IgD-negative memory B cell (primary cell): ENCODE measurements at regions not wholly inside any gene's neighbourhood (a gene's known extent, or its start where the extent isn't known, plus 50 kb on each side); places are given as distances from the start of the nearest gene placed in this dataset.

Experiments used
- H3K27ac Mint-ChIP-seq, 3 donors: one replicate each; pipeline ENCODE4 v1.8.0; 2020 to 2022; ENCODE audit warnings: mild to moderate bottlenecking in 3 of 3, mixed read lengths in 3 of 3, moderate library complexity in 1 of 3
- H3K27me3 Mint-ChIP-seq: one replicate; pipeline ENCODE4 v1.8.0; 2021; ENCODE audit warnings: mixed read lengths
- H3K36me3 Mint-ChIP-seq: one replicate; pipeline ENCODE4 v1.8.0; 2020; ENCODE audit warnings: mild to moderate bottlenecking, mixed read lengths
- H3K4me1 Mint-ChIP-seq, 3 donors: one replicate each; pipeline ENCODE4 v1.8.0; 2020 to 2022; ENCODE audit warnings: mixed read lengths in 3 of 3, mild to moderate bottlenecking in 1 of 3
- H3K4me3 Mint-ChIP-seq, 4 donors: one replicate each; pipeline ENCODE4 v1.8.0; 2020 to 2022; ENCODE audit warnings: mild to moderate bottlenecking in 4 of 4, mixed read lengths in 4 of 4, moderate library complexity in 3 of 4
- H3K9me3 Mint-ChIP-seq, 3 donors: one replicate each; pipeline ENCODE4 v1.8.0; 2020 to 2021; ENCODE audit warnings: mixed read lengths in 3 of 3, mild to moderate bottlenecking in 1 of 3

- Mint-ChIP-seq H3K27ac (no peak overlapping the region), H3K9me3 (peaks cover 4 to 9% (median 4%) of the 10 kb centered on the region in 3 donors), H3K4me1 (no peaks in the 10 kb centered on the region), H3K27me3 (peaks cover 2% of the 10 kb centered on the region), H3K36me3 (peaks cover 2% of the 10 kb centered on the region), H3K4me3 (no peak overlapping the region)
Observed at GRCh38 chr4:13182133-13182532, 302.0 kb downstream of the RAB28 start.

GRCh38 chr4:13181681-13182080 is 302.5 kb downstream of the RAB28 start:
- Mint-ChIP-seq H3K4me1 (no peaks in the 10 kb centered on the region), H3K4me3 (no peak overlapping the region), H3K27ac (no peak overlapping the region), H3K27me3 (peaks cover 2% of the 10 kb centered on the region), H3K36me3 (peaks cover 2% of the 10 kb centered on the region), H3K9me3 (peaks cover 2 to 8% (median 4%) of the 10 kb centered on the region in 3 donors)

- peaks cover 0 to 2% (median under 1%) of the 10 kb centered on the region in 3 donors for H3K4me1 Mint-ChIP-seq
- H3K27me3 Mint-ChIP-seq, result peaks cover 2% of the 10 kb centered on the region
- peaks cover 2% of the 10 kb centered on the region for H3K36me3 Mint-ChIP-seq
- peak overlapping the region in 1 of 3 donors; percentile 15 for H3K27ac Mint-ChIP-seq
- H3K4me3 Mint-ChIP-seq, result no peak overlapping the region
- H3K9me3 Mint-ChIP-seq, result peaks cover 0 to 4% (median 2%) of the 10 kb centered on the region in 3 donors
Observed at GRCh38 chr4:13180701-13181100, 303.4 kb downstream of the RAB28 start.

- Mint-ChIP-seq H3K9me3 (no peaks in the 10 kb centered on the region), H3K27me3 (peaks cover 2% of the 10 kb centered on the region), H3K27ac (no peak overlapping the region), H3K4me3 (no peak overlapping the region), H3K4me1 (peaks cover 0 to 13% (median 2%) of the 10 kb centered on the region in 3 donors), H3K36me3 (peaks cover 3% of the 10 kb centered on the region)
Observed at GRCh38 chr4:13178621-13179020, 305.5 kb downstream of the RAB28 start.

GRCh38 chr4:13176741-13177142 is 307.4 kb downstream of the RAB28 start:
- H3K27me3 Mint-ChIP-seq, result peaks cover 2% of the 10 kb centered on the region
- H3K36me3 Mint-ChIP-seq, result peaks cover 5% of the 10 kb centered on the region
- H3K4me1 Mint-ChIP-seq, result peaks cover 0 to 13% (median 2%) of the 10 kb centered on the region in 3 donors
- H3K27ac Mint-ChIP-seq, result no peak overlapping the region
- no peaks in the 10 kb centered on the region for H3K9me3 Mint-ChIP-seq
- no peak overlapping the region for H3K4me3 Mint-ChIP-seq

GRCh38 chr4:13174926-13175325 is 309.2 kb downstream of the RAB28 start:
- H3K4me3 Mint-ChIP-seq, result no peak overlapping the region
- peaks cover 6% of the 10 kb centered on the region for H3K36me3 Mint-ChIP-seq
- peaks cover 0 to 13% (median 4%) of the 10 kb centered on the region in 3 donors for H3K4me1 Mint-ChIP-seq
- H3K27me3 Mint-ChIP-seq, result peaks cover 2% of the 10 kb centered on the region
- H3K27ac Mint-ChIP-seq, result no peak overlapping the region
- no peaks in the 10 kb centered on the region for H3K9me3 Mint-ChIP-seq

- H3K9me3 Mint-ChIP-seq, result no peaks in the 10 kb centered on the region
- H3K36me3 Mint-ChIP-seq, result peaks cover 6% of the 10 kb centered on the region
- H3K4me1 Mint-ChIP-seq, result peaks cover 0 to 13% (median 4%) of the 10 kb centered on the region in 3 donors
- H3K27me3 Mint-ChIP-seq, result peaks cover 2% of the 10 kb centered on the region
- no peak overlapping the region for H3K27ac Mint-ChIP-seq
- H3K4me3 Mint-ChIP-seq, result no peak overlapping the region
Observed at GRCh38 chr4:13174001-13174400, 310.1 kb downstream of the RAB28 start.

- peaks cover 5% of the 10 kb centered on the region for H3K36me3 Mint-ChIP-seq
- no peak overlapping the region for H3K27ac Mint-ChIP-seq
- peaks cover 0 to 13% (median 4%) of the 10 kb centered on the region in 3 donors for H3K4me1 Mint-ChIP-seq
- peaks cover 0 to 2% (median 0%) of the 10 kb centered on the region in 3 donors for H3K9me3 Mint-ChIP-seq
- H3K27me3 Mint-ChIP-seq, result no peaks in the 10 kb centered on the region
- H3K4me3 Mint-ChIP-seq, result no peak overlapping the region
Observed at GRCh38 chr4:13171292-13172057, 312.7 kb downstream of the RAB28 start.

- Mint-ChIP-seq H3K27me3 (no peaks in the 10 kb centered on the region), H3K4me1 (peaks cover 0 to 4% (median 1%) of the 10 kb centered on the region in 3 donors)
Observed at GRCh38 chr4:13169731-13170525, 314.2 kb downstream of the RAB28 start.

GRCh38 chr4:13168326-13168725 is 315.8 kb downstream of the RAB28 start:
- H3K4me3 Mint-ChIP-seq, result no peak overlapping the region
- H3K9me3 Mint-ChIP-seq, result peaks cover 0 to 4% (median 0%) of the 10 kb centered on the region in 3 donors
- H3K27ac Mint-ChIP-seq, result no peak overlapping the region
- H3K36me3 Mint-ChIP-seq, result peaks cover 6% of the 10 kb centered on the region
- no peaks in the 10 kb centered on the region for H3K27me3 Mint-ChIP-seq
- peaks cover 0 to 1% (median 0%) of the 10 kb centered on the region in 3 donors for H3K4me1 Mint-ChIP-seq

More at GRCh38 chr4:13169731-13170525, 314.2 kb downstream of the RAB28 start:
- Mint-ChIP-seq H3K4me3 (no peak overlapping the region), H3K36me3 (peaks cover 6% of the 10 kb centered on the region), H3K9me3 (peaks cover 0 to 4% (median 0%) of the 10 kb centered on the region in 3 donors), H3K27ac (no peak overlapping the region)

GRCh38 chr4:13166214-13166613 is 317.9 kb downstream of the RAB28 start:
- no peaks in the 10 kb centered on the region for H3K4me1 Mint-ChIP-seq

GRCh38 chr4:13164783-13165331 is 319.3 kb downstream of the RAB28 start:
- Mint-ChIP-seq H3K9me3 (peaks cover 0 to 4% (median 0%) of the 10 kb centered on the region in 3 donors), H3K27me3 (no peaks in the 10 kb centered on the region), H3K4me1 (no peaks in the 10 kb centered on the region), H3K4me3 (no peak overlapping the region), H3K36me3 (peaks cover 3% of the 10 kb centered on the region), H3K27ac (no peak overlapping the region)

More at GRCh38 chr4:13166214-13166613, 317.9 kb downstream of the RAB28 start:
- no peak overlapping the region for H3K4me3 Mint-ChIP-seq
- H3K27me3 Mint-ChIP-seq, result no peaks in the 10 kb centered on the region
- H3K27ac Mint-ChIP-seq, result no peak overlapping the region
- peaks cover 0 to 4% (median 0%) of the 10 kb centered on the region in 3 donors for H3K9me3 Mint-ChIP-seq
- peaks cover 4% of the 10 kb centered on the region for H3K36me3 Mint-ChIP-seq

- Mint-ChIP-seq H3K27ac (no peak overlapping the region), H3K36me3 (peaks cover 3% of the 10 kb centered on the region), H3K9me3 (peaks cover 0 to 4% (median 0%) of the 10 kb centered on the region in 3 donors), H3K4me1 (no peaks in the 10 kb centered on the region), H3K27me3 (no peaks in the 10 kb centered on the region), H3K4me3 (no peak overlapping the region)
Observed at GRCh38 chr4:13162886-13163285, 321.3 kb downstream of the RAB28 start.

- Mint-ChIP-seq H3K4me1 (no peaks in the 10 kb centered on the region), H3K9me3 (no peaks in the 10 kb centered on the region), H3K4me3 (no peak overlapping the region), H3K36me3 (peaks cover 3% of the 10 kb centered on the region), H3K27ac (no peak overlapping the region), H3K27me3 (no peaks in the 10 kb centered on the region)
Observed at GRCh38 chr4:13160920-13161319, 323.2 kb downstream of the RAB28 start.

GRCh38 chr4:13159041-13159620 is 325.0 kb downstream of the RAB28 start:
- Mint-ChIP-seq H3K4me1 (no peaks in the 10 kb centered on the region), H3K9me3 (peaks cover 0 to 3% (median 0%) of the 10 kb centered on the region in 3 donors), H3K4me3 (no peak overlapping the region), H3K27me3 (no peaks in the 10 kb centered on the region), H3K36me3 (no peaks in the 10 kb centered on the region), H3K27ac (no peak overlapping the region)
